H1 (cell line): ENCODE measurements at regions not wholly inside any gene's neighbourhood (a gene's known extent, or its start where the extent isn't known, plus 50 kb on each side); places are given as distances from the start of the nearest gene placed in this dataset.

Source experiments
- CTCF ChIA-PET: fragments of 300-600 bp; sonication (Branson Sonifier 250); formaldehyde crosslinking; loops from one replicate; lab custom pipeline; 2021; ENCODE audit not compliant: partially characterized antibody; lab: Charles Lee
- POLR2A ChIA-PET: fragments of 300-600 bp; sonication (Branson Sonifier 250); formaldehyde crosslinking; loops from one replicate; lab custom pipeline; 2021; ENCODE audit warnings: inconsistent platforms; ENCODE audit not compliant: partially characterized antibody; lab: Charles Lee
- DNase-seq, 2 experiments: peaks; one replicate each; pipeline versions ENCODE4 v3.0.0 to v3.0.0-alpha.2; 2010 to 2022; ENCODE audit warnings: low spot score in 2 of 2, low read depth in 1 of 2, mixed read lengths in 1 of 2
- FAIRE-seq: peaks from 2 replicates; lab custom pipeline; 2011; peaks lifted over from hg19 to GRCh38; lab: Jason Lieb, UNC
- H2AFZ ChIP-seq: 2 replicates; pipeline ENCODE4 v1.8.1; 2012; ENCODE audit warnings: low read length, inconsistent platforms
- H2AK5ac ChIP-seq: 2 replicates; pipeline ENCODE4 v1.6.1; 2013; ENCODE audit warnings: low read depth, low read length
- H2BK120ac ChIP-seq: replicated peaks from 2 replicates; pipeline ENCODE3; 2013; ENCODE audit warnings: low read depth, low read length, inconsistent platforms
- H2BK12ac ChIP-seq: 2 replicates; pipeline ENCODE4 v1.6.1; 2013; ENCODE audit warnings: low read depth, low read length
- H2BK15ac ChIP-seq: 2 replicates; pipeline ENCODE4 v1.6.1; 2013; ENCODE audit warnings: low read length
- H2BK20ac ChIP-seq: 2 replicates; pipeline ENCODE4 v1.6.1; 2013; ENCODE audit warnings: low read length
- H2BK5ac ChIP-seq: 2 replicates; pipeline ENCODE4 v1.6.1; 2013; ENCODE audit warnings: low read depth, low read length
- H3K14ac ChIP-seq: 2 replicates; pipeline ENCODE4 v1.6.1; 2013; ENCODE audit warnings: inconsistent platforms; ENCODE audit not compliant: insufficient read length
- H3K18ac ChIP-seq: 2 replicates; pipeline ENCODE4 v1.6.1; 2013; ENCODE audit warnings: low read length; ENCODE audit errors: extremely low read depth
- H3K23ac ChIP-seq: 2 replicates; pipeline ENCODE4 v1.6.1; 2013; ENCODE audit warnings: inconsistent platforms; ENCODE audit not compliant: insufficient read length
- H3K23me2 ChIP-seq: 2 replicates; pipeline ENCODE4 v1.6.1; 2013; ENCODE audit warnings: low read depth, low read length
- H3K27ac ChIP-seq: 2 replicates; pipeline ENCODE4 v1.6.1; 2011; ENCODE audit warnings: low read depth, low read length, inconsistent platforms
- H3K27me3 ChIP-seq, 4 experiments: replicated peaks in 1 of 4; 1 replicate in 1 of 4; 2 replicates in 3 of 4; pipeline versions ENCODE4 v1.6.1 to v1.8.1; 2011 to 2013; ENCODE audit warnings: low read length in 3 of 4, mild to moderate bottlenecking in 3 of 4, inconsistent platforms in 2 of 4, mixed read lengths in 2 of 4, moderate library complexity in 1 of 4; ENCODE audit not compliant: control insufficient read depth in 3 of 4, insufficient read depth in 3 of 4; ENCODE audit errors: extremely low read depth in 1 of 4
- H3K36me3 ChIP-seq, 4 experiments: 2 replicates each; pipeline versions ENCODE4 v1.6.1 to v1.8.1; 2011 to 2013; ENCODE audit warnings: mild to moderate bottlenecking in 4 of 4, low read length in 3 of 4, moderate library complexity in 2 of 4, control low read depth in 1 of 4, inconsistent platforms in 1 of 4; ENCODE audit not compliant: insufficient read depth in 4 of 4, control insufficient read depth in 2 of 4
- H3K4ac ChIP-seq: replicated peaks from 2 replicates; pipeline ENCODE3; 2013; ENCODE audit warnings: low read length, low read depth, mixed read lengths, inconsistent platforms; ENCODE audit not compliant: insufficient read length
- H3K4me1 ChIP-seq, 4 experiments: replicated peaks in 1 of 4; 1 replicate in 1 of 4; 2 replicates in 3 of 4; pipeline versions ENCODE4 v1.6.1 to v1.8.1; 2011 to 2013; ENCODE audit warnings: low read length in 3 of 4, inconsistent platforms in 2 of 4, mixed read lengths in 1 of 4; ENCODE audit not compliant: insufficient read depth in 4 of 4, control insufficient read depth in 3 of 4
- H3K4me2 ChIP-seq, 2 experiments: 2 replicates each; pipeline versions ENCODE4 v1.6.1 to v1.8.1; 2011 to 2013; ENCODE audit warnings: low read depth in 2 of 2, low read length in 2 of 2, control low read depth in 1 of 2, inconsistent platforms in 1 of 2, mild to moderate bottlenecking in 1 of 2; ENCODE audit not compliant: insufficient read depth in 1 of 2
- H3K4me3 ChIP-seq, 4 experiments: fragments of 200-600, 300-600 bp in 1 of 4; sonication (generic), shearing (Covaris generic), sonication (Bioruptor Twin) in 1 of 4; 2 replicates each; pipeline versions ENCODE4 v1.5.1 to v1.8.1; 2011 to 2016; ENCODE audit warnings: low read length in 4 of 4, low read depth in 3 of 4, control low read depth in 2 of 4, inconsistent platforms in 2 of 4, mild to moderate bottlenecking in 2 of 4, mixed read lengths in 1 of 4, moderate library complexity in 1 of 4; ENCODE audit not compliant: insufficient read depth in 2 of 4; ENCODE audit errors: extremely low read depth in 1 of 4
- H3K56ac ChIP-seq: replicated peaks from 2 replicates; pipeline ENCODE3; 2013; ENCODE audit warnings: low read depth, mild to moderate bottlenecking, mixed read lengths, low read length, inconsistent platforms; ENCODE audit not compliant: insufficient read length
- H3K79me1 ChIP-seq: 2 replicates; pipeline ENCODE4 v1.6.1; 2013; ENCODE audit warnings: low read depth, low read length, control low read depth
- H3K79me2 ChIP-seq, 2 experiments: 2 replicates each; pipeline versions ENCODE4 v1.6.1 to v1.8.1; 2012 to 2013; ENCODE audit warnings: low read length in 2 of 2, mild to moderate bottlenecking in 2 of 2, inconsistent platforms in 1 of 2; ENCODE audit not compliant: insufficient read depth in 2 of 2, control insufficient read depth in 1 of 2
- H3K9ac ChIP-seq, 4 experiments: replicated peaks in 1 of 4; 1 replicate in 1 of 4; 2 replicates in 3 of 4; pipeline versions ENCODE4 v1.6.1 to v1.8.1; 2011 to 2013; ENCODE audit warnings: low read depth in 3 of 4, low read length in 3 of 4, control low read depth in 2 of 4, mild to moderate bottlenecking in 2 of 4, moderate library complexity in 2 of 4, inconsistent platforms in 1 of 4; ENCODE audit errors: extremely low read depth in 1 of 4
- H3K9me3 ChIP-seq, 2 experiments: 2 replicates each; pipeline versions ENCODE4 v1.6.1 to v1.8.1; 2012 to 2013; ENCODE audit warnings: mild to moderate bottlenecking in 2 of 2, moderate library complexity in 2 of 2, control low read depth in 1 of 2, inconsistent platforms in 1 of 2, low read depth in 1 of 2, low read length in 1 of 2, mixed read lengths in 1 of 2; ENCODE audit not compliant: insufficient read depth in 2 of 2
- H4K20me1 ChIP-seq, 2 experiments: replicated peaks in 1 of 2; 2 replicates each; pipeline versions ENCODE3 to v1.8.1; 2011 to 2013; ENCODE audit warnings: inconsistent platforms in 2 of 2, low read length in 2 of 2, mild to moderate bottlenecking in 1 of 2; ENCODE audit not compliant: insufficient read depth in 2 of 2, control insufficient read depth in 1 of 2
- H4K5ac ChIP-seq: 2 replicates; pipeline ENCODE4 v1.6.1; 2013; ENCODE audit warnings: low read length, low read depth, mixed read lengths, inconsistent platforms; ENCODE audit not compliant: insufficient read length
- H4K8ac ChIP-seq: 2 replicates; pipeline ENCODE4 v1.8.0; 2013; ENCODE audit warnings: mild to moderate bottlenecking, moderate library complexity, low read length, inconsistent platforms; ENCODE audit not compliant: insufficient read depth; ENCODE audit errors: extremely low read depth
- H4K91ac ChIP-seq: replicated peaks from 2 replicates; pipeline ENCODE3; 2013; ENCODE audit warnings: low read length, mixed read lengths, inconsistent platforms; ENCODE audit not compliant: insufficient read length
- KDM4A ChIP-seq: IDR thresholded peaks from one replicate; pipeline ENCODE4 v1.7.1; 2012; ENCODE audit warnings: low read depth, mild to moderate bottlenecking, moderate library complexity, low read length, inconsistent platforms; ENCODE audit not compliant: severe bottlenecking
- KDM5A ChIP-seq: fragments of 200-600 bp; IDR thresholded peaks from 2 replicates; pipeline ENCODE4 v1.7.1; 2012; ENCODE audit warnings: mild to moderate bottlenecking, low read length, inconsistent platforms, mixed read lengths
- NANOG ChIP-seq: IDR thresholded peaks from 2 replicates; pipeline ENCODE4 v1.6.1; 2011; ENCODE audit warnings: low read length, low read depth, mild to moderate bottlenecking, inconsistent platforms; ENCODE audit not compliant: insufficient read depth, poor library complexity, severe bottlenecking
- POU5F1 ChIP-seq: IDR thresholded peaks from 2 replicates; pipeline ENCODE4 v1.6.1; 2011; ENCODE audit warnings: low read depth, mild to moderate bottlenecking, low read length, moderate library complexity
- WGBS, 2 experiments: shearing (Covaris generic) in 1 of 2; methylation state at CpG; one replicate each; pipeline versions ENCODE4 v1.1.6 to v1.1.7; 2013 to 2015; ENCODE audit warnings: low lambda C conversion rate in 2 of 2, mixed read lengths in 2 of 2, inconsistent platforms in 1 of 2, low coverage in 1 of 2, missing lambda C conversion rate in 1 of 2; ENCODE audit not compliant: insufficient replicate concordance in 2 of 2, insufficient coverage in 1 of 2, insufficient read length in 1 of 2; ENCODE audit errors: extremely low coverage in 1 of 2, missing lambda C conversion rate in 1 of 2; 5-methylcytosine and 5-hydroxymethylcytosine counted together

DNA sequence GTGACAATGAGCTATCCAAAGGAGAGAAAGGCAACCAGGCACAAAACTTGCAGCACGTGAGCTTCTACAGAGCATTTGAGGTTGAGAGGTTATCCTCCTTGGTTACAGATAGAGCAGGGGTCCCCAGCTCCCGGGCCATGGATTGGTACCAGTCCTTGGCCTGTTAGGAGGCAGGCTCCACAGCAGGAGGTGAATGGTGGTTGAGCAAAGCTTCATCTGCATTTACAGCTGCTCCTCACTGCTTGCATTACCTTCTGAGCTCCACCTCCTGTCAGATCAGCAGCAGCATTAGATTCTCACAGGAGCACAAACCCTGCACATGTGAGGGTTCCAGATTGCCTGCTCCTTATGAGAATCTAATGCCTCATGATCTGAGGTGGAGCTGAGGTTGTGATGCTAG lies 57.8 kb upstream of the ST8SIA3 start:
- H3K27ac ChIP-seq: no peak overlapping the region
- H2BK5ac ChIP-seq: no peak overlapping the region
- H3K23me2 ChIP-seq: no peaks in the 10 kb centered on the region
- no peak overlapping the region for H3K14ac ChIP-seq
- no peaks in the 10 kb centered on the region for H3K36me3 ChIP-seq
- no peak overlapping the region for H2BK120ac ChIP-seq
- H3K9me3 ChIP-seq: no peaks in the 10 kb centered on the region
- H3K4me2 ChIP-seq: no peak overlapping the region
- H3K4me3 ChIP-seq: no peak overlapping the region
- no peak overlapping the region for H4K91ac ChIP-seq
- no peak overlapping the region for H2BK12ac ChIP-seq
- no peak overlapping the region for H3K23ac ChIP-seq
- no peak overlapping the region for H4K5ac ChIP-seq
- whole genome bisulfite sequencing, 2 experiments: 94% methylated on average over 2 of the region's 2 CpGs; no CpG with 5 or more reads in 1 of the 2 experiments
- H3K18ac ChIP-seq: no peak overlapping the region
- H3K27me3 ChIP-seq: no peaks in the 10 kb centered on the region
- no peak overlapping the region for H2AK5ac ChIP-seq
- no peak overlapping the region for H3K56ac ChIP-seq
- H2BK20ac ChIP-seq: no peak overlapping the region
- H2AFZ ChIP-seq: no peak overlapping the region
- H3K9ac ChIP-seq: no peak overlapping the region
- DNase-seq: no peak
- H3K4ac ChIP-seq: no peak overlapping the region
- no peaks in the 10 kb centered on the region for H4K20me1 ChIP-seq
- peaks cover 0 to 4% (median 0%) of the 10 kb centered on the region in 4 experiments; a peak in 1 of 7 replicates for H3K4me1 ChIP-seq
- FAIRE-seq: no peak
- no peaks in the 10 kb centered on the region for H3K79me2 ChIP-seq
- H2BK15ac ChIP-seq: no peak overlapping the region
- no peak for TF ChIP-seq KDM5A
- no peak for TF ChIP-seq NANOG
- no peak for TF ChIP-seq KDM4A
- TF ChIP-seq POU5F1: no peak
- CTCF ChIA-PET: interaction anchor here (0.6 kb wide), 1 partner anchor 83 kb away, joined by 4 read pairs; no protein-coding TSS in a partner anchor
- no peak overlapping the region for H4K8ac ChIP-seq
- H3K79me1 ChIP-seq: no peaks in the 10 kb centered on the region
- POLR2A ChIA-PET: interaction anchor here (0.6 kb wide), 1 partner anchor 19 kb away, joined by 3 read pairs; no protein-coding TSS in a partner anchor
